C4-2B (cell line): ENCODE measurements at regions not wholly inside any gene's neighbourhood (a gene's known extent, or its start where the extent isn't known, plus 50 kb on each side); places are given as distances from the start of the nearest gene placed in this dataset.

ENCODE experiments used
- ZFX ChIP-seq: fragments of 450-650 bp; IDR thresholded peaks from 2 replicates; pipeline ENCODE4 v1.6.1; 2017
- TF ChIP-seq, protein P1 (sequence below): fragments of 450-650 bp; conservative IDR thresholded peaks from 2 replicates; pipeline ENCODE4 v1.5.1; 2017; ENCODE audit warnings: mild to moderate bottlenecking

DNA sequence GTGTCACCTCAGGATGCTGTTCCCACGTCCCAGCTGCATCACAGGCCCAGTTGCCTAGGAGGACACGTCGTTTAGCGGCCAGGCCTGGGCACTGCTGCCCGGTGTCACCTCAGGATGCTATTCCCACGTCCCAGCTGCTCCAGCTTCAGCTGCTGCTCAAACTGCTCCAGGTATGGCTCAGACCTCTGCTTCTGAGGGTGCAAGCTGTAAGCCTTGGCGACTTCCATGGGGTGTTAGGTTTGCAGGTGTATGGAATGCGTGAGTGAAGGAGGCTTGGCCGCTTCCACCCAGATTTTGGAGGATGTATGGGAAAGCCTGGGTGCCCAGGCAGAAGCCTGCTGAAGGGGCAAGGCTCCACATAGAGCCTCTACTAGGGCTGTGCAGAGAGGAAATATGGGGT lies 205.3 kb upstream of the B3GAT1 start:
- TF ChIP-seq, protein P1, sequence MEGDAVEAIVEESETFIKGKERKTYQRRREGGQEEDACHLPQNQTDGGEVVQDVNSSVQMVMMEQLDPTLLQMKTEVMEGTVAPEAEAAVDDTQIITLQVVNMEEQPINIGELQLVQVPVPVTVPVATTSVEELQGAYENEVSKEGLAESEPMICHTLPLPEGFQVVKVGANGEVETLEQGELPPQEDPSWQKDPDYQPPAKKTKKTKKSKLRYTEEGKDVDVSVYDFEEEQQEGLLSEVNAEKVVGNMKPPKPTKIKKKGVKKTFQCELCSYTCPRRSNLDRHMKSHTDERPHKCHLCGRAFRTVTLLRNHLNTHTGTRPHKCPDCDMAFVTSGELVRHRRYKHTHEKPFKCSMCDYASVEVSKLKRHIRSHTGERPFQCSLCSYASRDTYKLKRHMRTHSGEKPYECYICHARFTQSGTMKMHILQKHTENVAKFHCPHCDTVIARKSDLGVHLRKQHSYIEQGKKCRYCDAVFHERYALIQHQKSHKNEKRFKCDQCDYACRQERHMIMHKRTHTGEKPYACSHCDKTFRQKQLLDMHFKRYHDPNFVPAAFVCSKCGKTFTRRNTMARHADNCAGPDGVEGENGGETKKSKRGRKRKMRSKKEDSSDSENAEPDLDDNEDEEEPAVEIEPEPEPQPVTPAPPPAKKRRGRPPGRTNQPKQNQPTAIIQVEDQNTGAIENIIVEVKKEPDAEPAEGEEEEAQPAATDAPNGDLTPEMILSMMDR: no peak
- TF ChIP-seq ZFX: no peak
